ENCODE measurements at regions not wholly inside any gene's neighbourhood (a gene's known extent, or its start where the extent isn't known, plus 50 kb on each side); places are given as distances from the start of the nearest gene placed in this dataset.

GRCh38 chr16:81174644-81175324 lies 63.7 kb upstream of the BCO1 start:
- H3K27ac Mint-ChIP-seq = peak overlapping the region in 1 of 3 experiments; percentile 44; a peak in 1 of 7 replicates
- Histone ChIP-seq H3K56ac (ENCODE audit: insufficient read length, low read depth, low read length) (no peak overlapping the region), H4K5ac (ENCODE audit: insufficient read length, low read depth, low read length) (no peak overlapping the region), H3K27ac (ENCODE audit: insufficient read length, low read depth, low read length) (no peak overlapping the region), H3K23me2 (ENCODE audit: insufficient read length, low read depth, low read length, poor library complexity, severe bottlenecking) (no peaks in the 10 kb centered on the region), H2AK5ac (ENCODE audit: insufficient read length, low read length) (no peak overlapping the region), H3K9me3 (ENCODE audit: control insufficient read depth, low read depth, low read length) (no peaks in the 10 kb centered on the region), H3T11ph (ENCODE audit: low read length) (no peak overlapping the region), H4K91ac (ENCODE audit: insufficient read length, low read depth, low read length) (no peak overlapping the region), H3K4ac (ENCODE audit: low read depth, low read length) (no peak overlapping the region), H2BK20ac (ENCODE audit: low read depth, low read length, poor library complexity, severe bottlenecking) (no peak overlapping the region), H3K4me2 (ENCODE audit: insufficient read depth, insufficient read length, low read length) (no peak overlapping the region), H3K14ac (ENCODE audit: insufficient read depth, low read length) (no peak overlapping the region), H3K18ac (ENCODE audit: insufficient read length, low read depth, low read length) (no peak overlapping the region), H3K23ac (ENCODE audit: insufficient read length, low read depth, low read length) (no peak overlapping the region), H3K79me1 (ENCODE audit: insufficient read depth, low read depth, low read length, poor library complexity, severe bottlenecking) (no peaks in the 10 kb centered on the region), H2AFZ (ENCODE audit: low read length) (no peak overlapping the region), H2BK15ac (ENCODE audit: low read depth, low read length) (no peak overlapping the region), H2BK5ac (ENCODE audit: insufficient read length, low read length) (no peak overlapping the region), H2BK12ac (ENCODE audit: insufficient read length, low read depth, low read length) (no peak overlapping the region), H2BK120ac (ENCODE audit: low read depth, low read length, poor library complexity, severe bottlenecking) (no peak overlapping the region), H3K79me2 (ENCODE audit: insufficient read depth, low read length) (no peaks in the 10 kb centered on the region), H3K9ac (ENCODE audit: extremely low read depth, insufficient read length, low read length) (no peak overlapping the region), H3K27me3 (ENCODE audit: insufficient read depth, low read length) (no peaks in the 10 kb centered on the region), H3K4me1 (ENCODE audit: insufficient read depth, low read length) (no peaks in the 10 kb centered on the region), H4K8ac (replicated peaks; ENCODE audit: insufficient read length, low read depth, low read length) (no peak overlapping the region), H4K20me1 (ENCODE audit: control insufficient read depth, insufficient read depth, insufficient read length) (no peaks in the 10 kb centered on the region)
- no peak for DNase-seq
- H3K4me3 Mint-ChIP-seq = no peak overlapping the region
- H3K4me1 Mint-ChIP-seq = 0 out of 4 replicates have a peak, but pooled peaks cover 0 to 2% of the 10 kb centered on the region in 2 experiments
- H3K27me3 Mint-ChIP-seq (ENCODE audit: low read depth) = peaks cover 2% of the 10 kb centered on the region
- WGBS (ENCODE audit: extremely low coverage, insufficient read length, low lambda C conversion rate) = no CpG with 5 or more reads among the region's 13 CpGs
- TF ChIP-seq CTCF (conservative IDR thresholded peaks at IDR 0.05) = no peak
- H3K9me3 Mint-ChIP-seq = no peaks in the 10 kb centered on the region
- no peaks in the 10 kb centered on the region for H3K36me3 Mint-ChIP-seq (ENCODE audit: insufficient read depth in 1 of 3, low read depth in 3 of 3)

Measured in H9 (cell line).